Spinal cord (tissue), 9 donors: ENCODE measurements at regions not wholly inside any gene's neighbourhood (a gene's known extent, or its start where the extent isn't known, plus 50 kb on each side); places are given as distances from the start of the nearest gene placed in this dataset.
A peak's percentile ranks its signal among the peaks of the same experiment; 100 is the strongest.

Experiments
- DNase-seq, 6 donors: peaks; one replicate each; pipeline versions ENCODE4 v3.0.0 to v3.0.0-alpha.2; 2013 to 2015; ENCODE audit warnings: low spot score in 6 of 6, low read depth in 4 of 6
- H3K27ac ChIP-seq: one replicate; pipeline ENCODE4 v1.5.1; 2013; ENCODE audit warnings: low read depth, low read length, control low read depth
- H3K27me3 ChIP-seq: one replicate; pipeline ENCODE4 v1.6.1; 2013; ENCODE audit warnings: low read length; ENCODE audit not compliant: control insufficient read depth, insufficient read depth
- H3K36me3 ChIP-seq: one replicate; pipeline ENCODE4 v1.6.1; 2013; ENCODE audit warnings: low read length; ENCODE audit not compliant: control insufficient read depth, insufficient read depth
- H3K4me1 ChIP-seq: one replicate; pipeline ENCODE4 v1.6.1; 2013; ENCODE audit warnings: low read length; ENCODE audit not compliant: control insufficient read depth, insufficient read depth
- H3K4me3 ChIP-seq: one replicate; pipeline ENCODE4 v1.5.1; 2013; ENCODE audit warnings: low read depth, low read length, control low read depth
- H3K9me3 ChIP-seq: one replicate; pipeline ENCODE4 v1.6.1; 2013; ENCODE audit warnings: low read length; ENCODE audit not compliant: control insufficient read depth, insufficient read depth
- WGBS: methylation state at CpG from one replicate; pipeline ENCODE4 v1.1.5; 2013; ENCODE audit warnings: missing lambda C conversion rate; ENCODE audit not compliant: insufficient coverage; 5-methylcytosine and 5-hydroxymethylcytosine counted together
- donor health status: healthy.

- no peaks in the 10 kb centered on the region for H3K4me1 ChIP-seq
- no peaks in the 10 kb centered on the region for H3K9me3 ChIP-seq
- no peak overlapping the region for H3K4me3 ChIP-seq
- whole genome bisulfite sequencing: no CpG with 5 or more reads among the region's 3 CpGs
- no peak for DNase-seq
- no peak overlapping the region for H3K27ac ChIP-seq
- no peaks in the 10 kb centered on the region for H3K27me3 ChIP-seq
- H3K36me3 ChIP-seq: no peaks in the 10 kb centered on the region
Observed at GRCh38 chr1:162988869-162989268, 80.3 kb upstream of the RGS4 start.

DNA sequence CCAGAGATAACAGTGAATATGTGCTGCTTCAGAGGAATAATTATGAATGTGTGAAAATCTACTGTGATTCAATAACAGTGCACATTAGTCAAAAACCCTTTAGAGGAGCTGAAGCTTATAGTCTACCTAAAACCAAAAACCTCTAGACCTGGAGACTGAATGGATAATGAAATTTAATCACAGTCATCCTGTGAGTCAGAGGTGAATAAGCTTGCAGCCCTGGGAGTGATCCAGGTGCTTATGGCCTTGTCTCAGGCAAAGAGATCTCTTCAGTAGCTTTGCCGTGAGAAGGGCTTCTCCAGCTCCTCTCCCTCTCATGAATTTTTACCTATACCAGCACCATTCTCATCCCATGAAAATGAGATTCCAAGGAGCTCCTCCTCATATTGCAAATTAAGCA, 81.3 kb upstream of the RGS4 start:
- Histone ChIP-seq H3K36me3 (no peaks in the 10 kb centered on the region), H3K27me3 (no peaks in the 10 kb centered on the region), H3K9me3 (no peaks in the 10 kb centered on the region), H3K4me1 (no peaks in the 10 kb centered on the region), H3K4me3 (no peak overlapping the region), H3K27ac (no peak overlapping the region)
- no peak for DNase-seq
- WGBS: 100% methylated on average over 1 of the region's 1 CpG

GRCh38 chr1:162985816-162986435, 83.2 kb upstream of the RGS4 start:
- Histone ChIP-seq H3K4me1 (no peaks in the 10 kb centered on the region), H3K4me3 (no peak overlapping the region), H3K36me3 (no peaks in the 10 kb centered on the region), H3K9me3 (no peaks in the 10 kb centered on the region), H3K27me3 (no peaks in the 10 kb centered on the region), H3K27ac (no peak overlapping the region)
- DNase-seq: peak in 1 of 6 donors; percentile 59
- WGBS: no CpG with 5 or more reads among the region's 3 CpGs

DNA sequence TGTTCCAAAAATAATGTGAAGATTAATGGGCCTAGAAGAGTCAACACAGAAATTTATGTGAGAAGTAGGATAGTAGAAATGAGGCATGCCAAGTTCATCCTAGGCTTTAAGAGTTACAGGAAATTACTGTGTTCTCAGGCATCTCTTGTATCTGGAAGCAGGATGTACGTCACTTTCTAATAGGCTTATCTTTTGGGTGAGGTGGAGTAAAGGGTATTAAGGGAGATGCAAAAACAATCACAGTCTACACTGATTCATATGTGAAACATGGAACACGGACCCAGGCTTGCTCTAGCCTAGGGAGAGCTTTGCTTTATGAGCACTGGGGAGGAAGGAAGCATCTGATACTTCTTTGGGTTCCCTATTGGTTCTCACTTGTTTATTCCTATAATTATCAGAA, 84.5 kb upstream of the RGS4 start:
- Histone ChIP-seq H3K4me3 (no peak overlapping the region), H3K4me1 (no peaks in the 10 kb centered on the region), H3K36me3 (no peaks in the 10 kb centered on the region), H3K27me3 (no peaks in the 10 kb centered on the region), H3K27ac (no peak overlapping the region), H3K9me3 (no peaks in the 10 kb centered on the region)
- WGBS: no CpG with 5 or more reads among the region's 2 CpGs
- DNase-seq: no peak

GRCh38 chr1:162983671-162984425, 85.3 kb upstream of the RGS4 start:
- DNase-seq: no peak
- no peaks in the 10 kb centered on the region for H3K9me3 ChIP-seq
- H3K4me1 ChIP-seq: no peaks in the 10 kb centered on the region
- H3K4me3 ChIP-seq: no peak overlapping the region
- no peaks in the 10 kb centered on the region for H3K27me3 ChIP-seq
- no peaks in the 10 kb centered on the region for H3K36me3 ChIP-seq
- no peak overlapping the region for H3K27ac ChIP-seq
- no CpG with 5 or more reads among the region's 3 CpGs for WGBS

DNA sequence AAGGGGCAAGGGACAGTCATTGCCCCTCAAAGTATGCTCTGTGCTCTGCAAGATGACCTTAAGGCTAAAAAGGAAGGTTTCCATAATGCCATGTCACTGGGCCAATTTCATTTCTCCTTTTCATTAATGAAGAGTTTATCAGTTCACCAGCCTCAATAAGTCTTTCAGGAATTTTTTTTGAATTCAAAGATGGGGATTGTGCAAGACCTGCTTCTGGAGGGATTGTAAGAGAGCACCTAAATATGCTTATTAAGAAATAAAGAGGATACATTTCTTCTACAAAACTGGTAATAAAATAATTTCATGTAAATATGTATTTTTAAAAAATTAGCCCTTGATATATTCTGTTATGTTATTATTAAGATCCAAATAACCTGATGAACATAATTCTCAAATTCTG, 86.8 kb upstream of the RGS4 start:
- no peak for DNase-seq
- H3K4me1 ChIP-seq: no peaks in the 10 kb centered on the region
- no peak overlapping the region for H3K4me3 ChIP-seq

GRCh38 chr1:162977944-162978568, 91.1 kb upstream of the RGS4 start:
- 69% methylated on average over 6 of the region's 8 CpGs for WGBS
- Histone ChIP-seq H3K4me1 (no peaks in the 10 kb centered on the region), H3K4me3 (no peak overlapping the region), H3K36me3 (no peaks in the 10 kb centered on the region), H3K27ac (no peak overlapping the region), H3K9me3 (no peaks in the 10 kb centered on the region), H3K27me3 (no peaks in the 10 kb centered on the region)
- peak in 1 of 6 donors; percentile 48 for DNase-seq

More for the DNA sequence above, 86.8 kb upstream of the RGS4 start:
- H3K36me3 ChIP-seq: no peaks in the 10 kb centered on the region
- no peaks in the 10 kb centered on the region for H3K9me3 ChIP-seq
- H3K27ac ChIP-seq: no peak overlapping the region
- no peaks in the 10 kb centered on the region for H3K27me3 ChIP-seq

- Histone ChIP-seq H3K36me3 (no peaks in the 10 kb centered on the region), H3K9me3 (no peaks in the 10 kb centered on the region), H3K4me3 (no peak overlapping the region), H3K4me1 (no peaks in the 10 kb centered on the region), H3K27me3 (no peaks in the 10 kb centered on the region), H3K27ac (no peak overlapping the region)
- 92% methylated on average over 3 of the region's 3 CpGs for WGBS
- DNase-seq: peak in 1 of 6 donors; percentile 55
Observed at GRCh38 chr1:162976628-162977027, 92.5 kb upstream of the RGS4 start.

DNA sequence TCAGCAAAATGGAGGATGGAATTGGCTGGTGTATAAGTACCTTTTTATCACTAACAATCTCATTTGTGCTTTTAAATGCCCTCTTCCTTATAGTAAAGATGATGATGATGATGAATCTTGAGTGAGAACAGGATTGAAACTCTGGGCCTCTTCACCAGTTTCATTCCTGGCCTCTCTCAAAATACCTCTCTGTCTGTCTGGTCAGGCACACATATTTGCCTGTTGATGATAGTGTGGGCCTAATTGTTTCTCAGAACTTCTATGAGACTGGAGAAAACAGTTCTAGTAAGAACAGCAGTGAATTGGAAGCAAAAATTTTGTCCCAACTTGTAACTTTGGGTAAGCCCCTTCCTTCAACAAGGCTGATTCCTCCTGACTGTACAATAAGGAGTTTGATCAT, 94.4 kb upstream of the RGS4 start:
- H3K9me3 ChIP-seq: no peaks in the 10 kb centered on the region
- no peaks in the 10 kb centered on the region for H3K36me3 ChIP-seq
- no peaks in the 10 kb centered on the region for H3K4me1 ChIP-seq
- H3K4me3 ChIP-seq: no peak overlapping the region
- no peaks in the 10 kb centered on the region for H3K27me3 ChIP-seq
- DNase-seq: no peak
- no peak overlapping the region for H3K27ac ChIP-seq

DNA sequence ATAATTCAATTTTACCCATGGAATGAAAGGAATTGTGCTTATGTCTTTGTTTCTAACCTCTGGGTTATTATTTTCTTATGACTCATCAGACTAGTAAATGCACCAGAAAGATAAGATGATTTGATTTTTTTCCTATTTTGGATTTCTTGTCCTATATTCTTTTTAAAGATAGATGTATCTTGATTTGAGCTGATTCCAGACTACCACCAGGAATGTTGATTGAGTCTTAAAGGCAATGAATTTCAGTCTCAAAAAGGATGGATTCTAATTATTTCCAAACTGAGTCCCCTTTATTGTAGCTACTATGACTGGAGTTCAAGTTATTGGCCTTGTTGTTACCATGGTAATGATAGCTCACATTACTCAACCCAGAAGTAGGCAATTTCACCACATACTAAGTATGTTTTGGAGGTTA, 95.8 kb upstream of the RGS4 start:
- Histone ChIP-seq H3K27ac (no peak overlapping the region), H3K27me3 (no peaks in the 10 kb centered on the region)
- no peak for DNase-seq

More for the DNA sequence above, 95.8 kb upstream of the RGS4 start:
- Histone ChIP-seq H3K4me3 (no peak overlapping the region), H3K4me1 (no peaks in the 10 kb centered on the region), H3K36me3 (no peaks in the 10 kb centered on the region), H3K9me3 (no peaks in the 10 kb centered on the region)
